IPS-18a (cell line): ENCODE measurements at regions not wholly inside any gene's neighbourhood (a gene's known extent, or its start where the extent isn't known, plus 50 kb on each side); places are given as distances from the start of the nearest gene placed in this dataset.
"Not testable (repeated sequence)": the region's sequence is repeated elsewhere in the genome, so short reads cannot be mapped to it uniquely, and the experiment has no call there.

Experiments used
- H3K27ac ChIP-seq: one replicate; pipeline ENCODE4 v1.5.1; 2013; ENCODE audit warnings: low read length
- H3K27me3 ChIP-seq: one replicate; pipeline ENCODE4 v1.6.1; 2013; ENCODE audit warnings: mild to moderate bottlenecking, low read length; ENCODE audit not compliant: control insufficient read depth, insufficient read depth
- H3K36me3 ChIP-seq: one replicate; pipeline ENCODE4 v1.6.1; 2013; ENCODE audit warnings: low read depth, low read length; ENCODE audit not compliant: control insufficient read depth
- H3K4me1 ChIP-seq: one replicate; pipeline ENCODE4 v1.6.1; 2013; ENCODE audit warnings: low read depth, low read length; ENCODE audit not compliant: control insufficient read depth
- H3K4me3 ChIP-seq: one replicate; pipeline ENCODE4 v1.5.1; 2013; ENCODE audit warnings: low read length
- H3K9ac ChIP-seq: one replicate; pipeline ENCODE4 v1.6.1; 2013; ENCODE audit warnings: mild to moderate bottlenecking, low read length, moderate library complexity
- H3K9me3 ChIP-seq: one replicate; pipeline ENCODE4 v1.6.1; 2013; ENCODE audit warnings: low read depth, low read length; ENCODE audit not compliant: control insufficient read depth

- H3K4me1 ChIP-seq = peaks cover 5% of the 10 kb centered on the region
- H3K9ac ChIP-seq = no peak overlapping the region
- no peak overlapping the region for H3K4me3 ChIP-seq
- no peaks in the 10 kb centered on the region for H3K36me3 ChIP-seq
- no peak overlapping the region for H3K27ac ChIP-seq
- H3K9me3 ChIP-seq = no peaks in the 10 kb centered on the region
- no peaks in the 10 kb centered on the region for H3K27me3 ChIP-seq
Measured at GRCh38 chr18:78247615-78248289, 731.9 kb upstream of the SALL3 start.

DNA sequence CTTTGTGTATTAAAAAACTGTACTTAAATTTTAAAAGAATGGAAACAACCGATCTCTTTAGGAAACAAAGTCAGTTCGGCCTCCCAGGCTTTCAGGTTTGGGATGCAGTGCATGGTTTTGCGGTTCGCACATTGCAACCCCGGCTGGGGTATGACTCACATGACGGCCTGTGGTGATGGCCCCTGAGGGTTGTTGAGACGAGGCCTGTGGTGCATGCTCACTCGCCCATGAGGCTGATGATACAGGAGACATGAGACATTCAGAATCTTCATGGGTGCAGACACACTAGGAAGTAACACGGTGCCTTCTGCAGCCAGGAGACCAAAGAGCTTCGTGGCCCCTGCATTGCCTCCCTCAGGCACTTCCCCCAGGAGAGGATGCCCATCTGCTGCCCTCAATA lies 724.6 kb upstream of the SALL3 start:
- H3K9ac ChIP-seq = no peak overlapping the region
- H3K4me3 ChIP-seq = no peak overlapping the region
- no peak overlapping the region for H3K27ac ChIP-seq
- H3K27me3 ChIP-seq = no peaks in the 10 kb centered on the region
- H3K4me1 ChIP-seq = no peaks in the 10 kb centered on the region
- H3K9me3 ChIP-seq = no peaks in the 10 kb centered on the region
- no peaks in the 10 kb centered on the region for H3K36me3 ChIP-seq

DNA sequence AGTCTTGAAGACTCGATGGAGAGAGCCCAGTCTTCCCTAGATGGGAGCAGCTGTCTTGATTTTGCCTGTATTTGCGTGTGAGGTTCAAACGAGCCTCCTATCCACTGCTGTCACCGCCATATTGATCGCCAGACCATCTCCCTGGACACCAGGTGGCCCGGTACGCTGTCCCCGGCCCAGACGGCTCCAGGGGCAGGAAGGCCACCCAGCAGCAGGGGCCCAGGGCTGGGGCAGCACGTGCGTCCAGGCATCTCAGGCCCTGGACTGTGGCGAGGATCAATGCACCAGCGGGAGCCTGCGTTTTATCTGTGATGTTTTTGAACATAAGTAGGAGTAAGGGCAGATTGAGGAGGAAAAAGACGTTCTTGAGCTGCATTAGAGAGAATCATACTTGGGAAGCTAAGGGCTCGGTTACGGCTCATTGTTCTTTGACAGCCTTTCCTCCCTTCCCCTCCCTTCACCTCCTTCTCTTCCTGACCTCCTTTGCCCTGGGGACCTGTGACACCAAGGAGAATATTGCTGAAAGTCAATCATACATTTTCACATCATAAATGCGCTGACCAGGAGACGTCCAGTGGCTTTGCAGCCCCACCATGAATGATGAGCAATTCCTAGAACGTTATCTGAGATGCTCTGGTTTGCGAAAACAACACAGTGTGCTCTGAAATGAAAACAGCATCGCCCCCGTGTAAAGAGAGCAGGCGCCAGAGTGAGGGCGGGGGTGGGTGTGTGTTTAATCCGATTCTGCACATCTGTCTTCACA lies 711.2 kb upstream of the SALL3 start:
- H3K9ac ChIP-seq = no peak overlapping the region
- no peak overlapping the region for H3K27ac ChIP-seq
- no peak overlapping the region for H3K4me3 ChIP-seq
- H3K36me3 ChIP-seq = no peaks in the 10 kb centered on the region
- no peaks in the 10 kb centered on the region for H3K27me3 ChIP-seq
- H3K9me3 ChIP-seq = no peaks in the 10 kb centered on the region
- no peaks in the 10 kb centered on the region for H3K4me1 ChIP-seq

DNA sequence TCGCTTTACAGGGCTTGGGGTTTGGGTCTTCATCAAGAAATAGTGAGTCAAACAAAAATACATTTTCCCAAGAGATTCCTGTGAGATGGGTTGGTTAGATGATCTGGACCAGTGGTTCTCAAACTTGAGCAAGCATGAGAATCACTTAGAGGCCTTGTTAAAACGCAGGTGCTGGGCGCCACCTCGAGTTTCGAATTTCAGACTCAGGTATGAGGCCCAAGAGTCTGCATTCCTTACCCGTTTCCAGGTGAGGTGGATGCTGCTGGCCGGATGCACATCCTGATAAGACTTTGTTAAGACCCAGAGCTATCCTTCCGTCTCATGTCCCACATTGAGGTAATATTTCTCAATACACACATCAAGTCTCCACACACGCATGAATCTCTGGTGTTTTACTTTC lies 707.8 kb upstream of the SALL3 start:
- no peak overlapping the region for H3K4me3 ChIP-seq
- H3K9me3 ChIP-seq = no peaks in the 10 kb centered on the region
- H3K4me1 ChIP-seq = no peaks in the 10 kb centered on the region
- H3K27ac ChIP-seq = no peak overlapping the region
- no peak overlapping the region for H3K9ac ChIP-seq
- H3K27me3 ChIP-seq = no peaks in the 10 kb centered on the region
- H3K36me3 ChIP-seq = no peaks in the 10 kb centered on the region

DNA sequence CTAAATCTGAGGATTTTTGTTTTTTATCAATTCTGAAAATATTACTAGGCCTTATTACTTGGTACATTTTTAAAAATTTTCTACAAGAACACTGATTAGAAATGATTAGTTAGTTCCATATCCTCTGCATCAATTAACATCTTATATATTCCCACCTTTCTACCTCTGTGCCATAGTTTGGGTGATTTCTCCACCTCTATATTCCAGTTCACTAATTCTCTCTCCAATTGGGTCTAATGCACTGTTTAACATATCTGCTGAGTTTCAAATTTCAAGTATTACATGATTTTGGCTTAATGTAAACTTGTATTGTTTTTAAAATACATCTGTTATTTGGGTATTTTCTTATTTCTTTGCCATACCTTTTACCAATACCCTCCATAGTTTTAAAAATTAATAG lies 705.7 kb upstream of the SALL3 start:
- no peaks in the 10 kb centered on the region for H3K4me1 ChIP-seq
- no peak overlapping the region for H3K27ac ChIP-seq
- no peaks in the 10 kb centered on the region for H3K27me3 ChIP-seq
- no peaks in the 10 kb centered on the region for H3K36me3 ChIP-seq
- H3K9ac ChIP-seq = no peak overlapping the region
- no peak overlapping the region for H3K4me3 ChIP-seq
- H3K9me3 ChIP-seq = no peaks in the 10 kb centered on the region

GRCh38 chr18:78283425-78283824 lies 696.2 kb upstream of the SALL3 start:
- not testable (repeated sequence) for H3K9me3 ChIP-seq, H3K4me3 ChIP-seq

DNA sequence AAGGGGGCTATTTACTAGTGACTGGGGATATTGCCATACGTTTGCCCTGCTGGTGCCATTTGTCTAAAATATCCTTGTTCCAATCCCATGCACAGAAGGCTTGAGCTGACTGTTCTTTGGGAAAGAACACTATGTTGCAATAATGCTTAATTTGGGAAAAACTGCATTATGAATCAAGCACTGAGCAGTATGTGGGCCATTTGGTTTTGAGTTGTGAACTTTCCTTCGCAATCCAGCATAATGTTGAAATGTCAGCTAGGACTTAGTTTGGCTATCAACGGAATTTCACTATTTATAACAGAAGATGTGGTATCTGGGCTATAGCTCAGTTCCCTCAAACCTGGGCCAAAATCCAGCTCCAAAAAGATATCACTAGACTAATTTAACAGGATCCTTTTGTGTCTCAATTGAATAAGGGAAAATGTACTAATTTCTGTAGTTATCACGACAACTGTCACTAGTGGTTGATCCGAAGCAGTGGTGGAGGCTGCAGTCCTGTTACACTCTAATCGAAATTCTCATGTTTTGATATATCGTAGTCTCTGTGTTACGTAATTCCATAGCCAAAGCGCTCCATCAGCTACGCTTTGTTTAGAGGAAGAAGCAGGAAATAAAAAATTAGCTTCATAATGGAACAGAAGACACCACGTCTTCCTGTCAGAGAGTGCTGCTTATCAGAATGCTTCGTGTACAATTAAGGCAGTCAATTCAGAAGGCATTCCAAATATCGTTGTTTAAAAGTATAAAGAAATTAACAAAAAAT lies 686.8 kb upstream of the SALL3 start:
- H3K27ac ChIP-seq = no peak overlapping the region
- no peaks in the 10 kb centered on the region for H3K27me3 ChIP-seq

More at GRCh38 chr18:78283425-78283824, 696.2 kb upstream of the SALL3 start:
- H3K36me3 ChIP-seq, H3K9ac ChIP-seq, H3K4me1 ChIP-seq, H3K27ac ChIP-seq, H3K27me3 ChIP-seq: not testable (repeated sequence)

DNA sequence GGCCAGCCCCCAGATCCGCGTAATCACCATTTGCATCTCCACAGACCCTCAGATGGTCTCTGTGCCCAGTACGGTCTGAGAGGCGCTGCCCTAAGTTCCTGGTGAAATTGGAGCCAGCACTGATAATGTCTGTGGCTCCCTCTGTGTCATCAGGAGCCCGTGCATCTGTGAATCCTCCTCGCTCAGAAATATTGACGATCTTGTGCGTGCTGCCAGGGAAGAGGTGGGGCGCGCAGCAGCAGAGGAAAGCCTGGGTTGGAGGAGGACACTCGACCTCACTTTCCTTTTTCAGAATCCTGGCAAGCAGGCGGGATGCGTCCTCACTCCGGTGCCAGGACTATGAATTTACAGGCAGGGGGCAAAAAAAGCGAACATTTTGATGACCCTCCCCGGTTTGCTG lies 686.1 kb upstream of the SALL3 start:
- Histone ChIP-seq H3K9me3 (no peaks in the 10 kb centered on the region), H3K36me3 (no peaks in the 10 kb centered on the region), H3K4me3 (peak overlapping the region; percentile 42), H3K27me3 (no peaks in the 10 kb centered on the region), H3K9ac (no peak overlapping the region), H3K4me1 (peaks cover 14% of the 10 kb centered on the region), H3K27ac (no peak overlapping the region)

More for the DNA sequence above, 686.8 kb upstream of the SALL3 start:
- Histone ChIP-seq H3K9ac (no peak overlapping the region), H3K4me1 (peaks cover 14% of the 10 kb centered on the region), H3K36me3 (no peaks in the 10 kb centered on the region), H3K4me3 (peak overlapping the region; percentile 42), H3K9me3 (no peaks in the 10 kb centered on the region)

- Histone ChIP-seq H3K36me3 (no peaks in the 10 kb centered on the region), H3K4me1 (peaks cover 14% of the 10 kb centered on the region), H3K27ac (no peak overlapping the region), H3K27me3 (no peaks in the 10 kb centered on the region), H3K9me3 (no peaks in the 10 kb centered on the region), H3K4me3 (peak overlapping the region; percentile 42), H3K9ac (no peak overlapping the region)
Measured at GRCh38 chr18:78293940-78294541, 685.6 kb upstream of the SALL3 start.

DNA sequence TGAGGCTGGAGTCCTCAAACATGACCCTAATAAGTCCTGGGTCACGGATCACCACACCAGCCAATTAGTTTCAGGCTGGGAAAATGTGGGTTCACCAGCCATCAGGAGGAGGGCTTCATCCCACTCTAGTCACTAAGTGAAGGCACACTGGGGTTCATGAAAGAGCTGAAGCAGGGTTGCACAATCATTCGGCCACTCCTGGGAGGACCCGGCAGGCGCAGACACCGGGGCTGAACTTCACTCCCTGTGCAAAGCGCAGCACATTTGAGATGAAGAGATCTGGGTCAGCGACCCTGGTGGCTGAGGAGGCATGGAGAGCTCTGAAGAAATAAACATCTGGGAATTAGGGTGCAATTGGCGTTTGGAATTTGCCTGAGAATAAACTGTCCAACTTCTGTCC lies 684.4 kb upstream of the SALL3 start:
- no peak overlapping the region for H3K9ac ChIP-seq
- no peaks in the 10 kb centered on the region for H3K27me3 ChIP-seq
- H3K36me3 ChIP-seq = no peaks in the 10 kb centered on the region
- H3K4me1 ChIP-seq = peaks cover 14% of the 10 kb centered on the region
- H3K9me3 ChIP-seq = no peaks in the 10 kb centered on the region
- no peak overlapping the region for H3K4me3 ChIP-seq
- no peak overlapping the region for H3K27ac ChIP-seq

- Histone ChIP-seq H3K27me3 (no peaks in the 10 kb centered on the region), H3K27ac (no peak overlapping the region), H3K4me1 (peaks cover 14% of the 10 kb centered on the region), H3K9ac (no peak overlapping the region), H3K9me3 (no peaks in the 10 kb centered on the region), H3K36me3 (no peaks in the 10 kb centered on the region), H3K4me3 (no peak overlapping the region)
Measured at GRCh38 chr18:78296166-78296565, 683.5 kb upstream of the SALL3 start.
